PC-9 (cell line): ENCODE measurements at regions not wholly inside any gene's neighbourhood (a gene's known extent, or its start where the extent isn't known, plus 50 kb on each side); places are given as distances from the start of the nearest gene placed in this dataset.
A peak's percentile ranks its signal among the peaks of the same experiment; 100 is the strongest.
"Not testable (repeated sequence)": the region's sequence is repeated elsewhere in the genome, so short reads cannot be mapped to it uniquely, and the experiment has no call there.

ENCODE experiments used
- BruUV-seq: library from RNA; stranded (reverse); fragments of 400-500 nt; replicated peaks from 2 replicates; lab custom pipeline; 2021; lab: Mats Ljungman, UMichigan
- CTCF ChIA-PET: fragments of 300-600 bp; sonication (Branson Sonifier 250); formaldehyde crosslinking; loops from one replicate; lab custom pipeline; 2022; ENCODE audit warnings: antibody characterized with exemption; lab: Charles Lee
- POLR2A ChIA-PET: fragments of 300-600 bp; sonication (Branson Sonifier 250); formaldehyde crosslinking; loops from one replicate; lab custom pipeline; 2022; ENCODE audit warnings: antibody characterized with exemption; ENCODE audit not compliant: unreplicated experiment; lab: Charles Lee
- DNase-seq, 2 experiments: peaks; one replicate each; pipeline versions ENCODE4 v3.0.0 to v3.0.0-alpha.2; 2015 to 2022; ENCODE audit warnings: mixed read lengths in 1 of 2
- H2AFZ ChIP-seq: fragments of 200-600 bp; sonication (generic); 2 replicates; pipeline ENCODE4 v1.8.1; 2017; ENCODE audit warnings: antibody characterized with exemption
- H3F3A ChIP-seq: fragments of 200-600 bp; sonication (generic); 2 replicates; pipeline ENCODE4 v1.8.1; 2017; ENCODE audit warnings: antibody characterized with exemption, mild to moderate bottlenecking, low read depth; ENCODE audit not compliant: insufficient read depth
- H3K27ac ChIP-seq: fragments of 200-600 bp; sonication (generic); 2 replicates; pipeline ENCODE4 v1.6.1; 2016; ENCODE audit warnings: mixed run types
- H3K27me3 ChIP-seq: fragments of 200-600 bp; sonication (generic); 2 replicates; pipeline ENCODE4 v1.6.1; 2016; ENCODE audit warnings: low read depth, mixed run types; ENCODE audit not compliant: insufficient read depth
- H3K36me3 ChIP-seq: fragments of 200-600 bp; sonication (generic); 2 replicates; pipeline ENCODE4 v1.6.1; 2016; ENCODE audit warnings: low read depth, mixed run types
- H3K4me1 ChIP-seq: fragments of 200-600 bp; sonication (generic); replicated peaks from 2 replicates; pipeline ENCODE4 v1.6.1; 2016; ENCODE audit warnings: mixed run types; ENCODE audit not compliant: insufficient read depth
- H3K4me2 ChIP-seq: fragments of 200-600 bp; sonication (generic); 2 replicates; pipeline ENCODE4 v1.6.1; 2017; ENCODE audit warnings: mixed run types
- H3K4me3 ChIP-seq: fragments of 200-600 bp; sonication (generic); 2 replicates; pipeline ENCODE4 v1.6.1; 2016; ENCODE audit warnings: mixed run types
- H3K79me2 ChIP-seq: fragments of 200-600 bp; sonication (generic); 2 replicates; pipeline ENCODE4 v1.6.1; 2017; ENCODE audit warnings: low read depth, mixed run types
- H3K9me2 ChIP-seq: fragments of 200-600 bp; sonication (generic); 2 replicates; pipeline ENCODE4 v1.8.1; 2017; ENCODE audit warnings: mild to moderate bottlenecking; ENCODE audit not compliant: insufficient read depth
- H3K9me3 ChIP-seq: fragments of 200-600 bp; sonication (generic); 2 replicates; pipeline ENCODE4 v1.8.1; 2016; ENCODE audit warnings: low read depth; ENCODE audit not compliant: insufficient read depth
- H4K20me1 ChIP-seq: fragments of 200-600 bp; sonication (generic); 2 replicates; pipeline ENCODE4 v1.8.1; 2017; ENCODE audit not compliant: insufficient read depth
- CTCF ChIP-seq: fragments of 200-600 bp; sonication (generic); conservative IDR thresholded peaks from 2 replicates; pipeline ENCODE4 v1.6.1; 2017; ENCODE audit warnings: mixed run types, antibody characterized with exemption, mild to moderate bottlenecking, moderate library complexity
- EZH2 ChIP-seq: fragments of 200-600 bp; sonication (generic); IDR thresholded peaks from 2 replicates; pipeline ENCODE4 v1.8.0; 2017; ENCODE audit warnings: antibody characterized with exemption, low read depth
- intact Hi-C: fragments of 100-400 bp; cut with micrococcal nuclease; formaldehyde crosslinking; loops from one replicate; pipeline ENCODE4 v1.10.0; 2022; ENCODE audit not compliant: unreplicated experiment

GRCh38 chr2:14778015-14778414 lies 145.5 kb downstream of the LRATD1 start:
- Histone ChIP-seq H3K4me1 (peaks cover 57% of the 10 kb centered on the region), H4K20me1 (no peaks in the 10 kb centered on the region), H3K27ac (peak overlapping the region; percentile 42), H3K9me3 (no peaks in the 10 kb centered on the region; the same call in 1 of the 2 replicates), H2AFZ (no peak overlapping the region), H3K36me3 (no peaks in the 10 kb centered on the region), H3F3A (peaks cover 11% of the 10 kb centered on the region; the same call in 1 of the 2 replicates), H3K27me3 (no peaks in the 10 kb centered on the region), H3K79me2 (no peaks in the 10 kb centered on the region), H3K4me3 (no peak overlapping the region), H3K4me2 (peak overlapping the region; percentile 12; the same call in 1 of the 2 replicates), H3K9me2 (no peaks in the 10 kb centered on the region)
- ChIA-PET CTCF (no interaction called here), POLR2A (no interaction called here)
- intact Hi-C loops, result loop anchor here (10.0 kb wide), 1 partner anchor 143 kb away; the partner anchor contains the start of gene LRATD1
- no TSS peak for BruUV-seq
- peak in 1 of 2 experiments; percentile 66 for DNase-seq
- no peak for TF ChIP-seq CTCF
- no peak for TF ChIP-seq EZH2

DNA sequence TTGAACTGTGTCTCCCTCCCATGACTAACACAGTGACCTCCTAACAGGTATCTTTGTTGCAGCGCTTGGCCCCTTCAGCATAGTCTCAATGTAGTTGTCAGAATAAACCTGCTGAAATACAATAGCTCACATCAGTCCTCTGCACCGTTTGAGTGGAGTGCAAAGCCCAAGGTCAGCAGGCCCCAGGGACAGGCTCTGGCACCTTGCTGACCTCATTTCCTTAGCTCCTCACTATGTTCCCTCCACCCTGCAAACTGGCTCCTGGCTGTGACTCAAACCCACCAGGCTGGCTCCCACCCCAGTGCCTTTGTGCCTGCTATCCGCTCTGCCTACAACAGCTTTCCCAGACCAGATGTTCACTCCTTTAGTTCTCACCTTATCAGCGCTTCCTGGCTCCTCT lies 146.7 kb downstream of the LRATD1 start:
- intact Hi-C loops, result loop anchor here (10.0 kb wide), 1 partner anchor 144 kb away; the partner anchor contains the start of gene LRATD1
- H4K20me1 ChIP-seq, result no peaks in the 10 kb centered on the region
- no peaks in the 10 kb centered on the region; the same call in 1 of the 2 replicates for H3K9me3 ChIP-seq
- H3K4me3 ChIP-seq, result no peak overlapping the region
- no peaks in the 10 kb centered on the region for H3K27me3 ChIP-seq
- ChIA-PET CTCF (no interaction called here), POLR2A (no interaction called here)
- no TSS peak for BruUV-seq
- no peak for TF ChIP-seq CTCF
- no peak for TF ChIP-seq EZH2
- H3K79me2 ChIP-seq, result no peaks in the 10 kb centered on the region
- H3K9me2 ChIP-seq, result no peaks in the 10 kb centered on the region
- no peak overlapping the region for H2AFZ ChIP-seq
- no peak overlapping the region for H3K4me2 ChIP-seq
- no peak for DNase-seq
- peaks cover 57% of the 10 kb centered on the region for H3K4me1 ChIP-seq
- no peak overlapping the region for H3K27ac ChIP-seq
- H3K36me3 ChIP-seq, result no peaks in the 10 kb centered on the region
- H3F3A ChIP-seq, result peaks cover 11% of the 10 kb centered on the region; the same call in 1 of the 2 replicates

DNA sequence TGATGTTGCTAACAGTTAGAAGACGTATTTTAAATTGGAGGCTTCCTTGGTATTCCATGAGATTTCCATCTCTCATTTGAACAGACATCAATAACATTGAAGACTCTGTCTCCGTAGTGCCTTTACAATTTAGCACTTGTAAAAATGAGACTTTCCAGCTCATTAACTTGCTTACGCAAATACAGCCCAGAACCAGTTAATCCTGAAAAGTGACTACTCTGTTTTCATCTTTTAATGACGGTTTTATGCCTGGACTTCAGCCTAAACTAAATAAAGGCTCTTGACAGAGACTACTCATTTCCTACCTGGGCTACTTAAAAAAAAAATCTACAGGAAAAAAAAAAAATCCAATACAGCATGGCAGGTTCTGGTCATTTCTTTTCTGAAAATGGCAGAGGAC lies 148.6 kb downstream of the LRATD1 start:
- no peaks in the 10 kb centered on the region; the same call in 1 of the 2 replicates for H3K9me3 ChIP-seq
- ChIA-PET POLR2A (interaction anchor here (0.7 kb wide), 1 partner anchor 40 kb away, joined by 10 read pairs; no protein-coding TSS in a partner anchor), CTCF (no interaction called here)
- H2AFZ ChIP-seq, result no peak overlapping the region
- H3K4me1 ChIP-seq, result peaks cover 54% of the 10 kb centered on the region
- BruUV-seq, result no TSS peak
- intact Hi-C loops, result no loop called here
- H3K27me3 ChIP-seq, result no peaks in the 10 kb centered on the region
- H3K27ac ChIP-seq, result peak overlapping the region; percentile 11
- H3K36me3 ChIP-seq, result no peaks in the 10 kb centered on the region
- peak overlapping the region; percentile 27; the same call in 1 of the 2 replicates for H3K4me3 ChIP-seq
- no peaks in the 10 kb centered on the region for H3K9me2 ChIP-seq
- H3F3A ChIP-seq, result peaks cover 11% of the 10 kb centered on the region; the same call in 1 of the 2 replicates
- no peaks in the 10 kb centered on the region for H4K20me1 ChIP-seq
- peak overlapping the region; percentile 67 for H3K4me2 ChIP-seq
- DNase-seq, result peak in 1 of 2 experiments; percentile 82
- TF ChIP-seq CTCF, result no peak
- no peak for TF ChIP-seq EZH2
- H3K79me2 ChIP-seq, result no peaks in the 10 kb centered on the region

DNA sequence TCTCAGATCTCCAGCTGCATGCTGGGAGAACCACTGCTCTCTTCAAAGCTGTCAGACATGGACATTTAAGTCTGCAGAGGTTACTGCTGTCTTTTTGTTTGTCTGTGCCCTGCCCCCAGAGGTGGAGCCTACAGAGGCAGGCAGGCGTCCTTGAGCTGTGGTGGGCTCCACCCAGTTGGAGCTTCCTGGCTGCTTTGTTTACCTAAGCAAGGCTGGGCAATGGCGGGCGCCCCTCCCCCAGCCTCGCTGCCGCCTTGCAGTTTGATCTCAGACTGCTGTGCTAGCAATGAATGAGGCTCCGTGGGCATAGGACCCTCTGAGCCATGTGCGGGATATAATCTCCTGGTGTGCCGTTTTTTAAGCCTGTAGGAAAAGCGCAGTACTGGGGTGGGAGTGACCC lies 156.3 kb downstream of the LRATD1 start:
- H3K27ac ChIP-seq, H2AFZ ChIP-seq, intact Hi-C loops, H3K9me2 ChIP-seq, POLR2A ChIA-PET, H3K4me2 ChIP-seq, H3K79me2 ChIP-seq, H3K4me1 ChIP-seq, H4K20me1 ChIP-seq, CTCF ChIA-PET, H3K9me3 ChIP-seq, DNase-seq, H3F3A ChIP-seq, BruUV-seq, H3K27me3 ChIP-seq, H3K4me3 ChIP-seq, H3K36me3 ChIP-seq: not testable (repeated sequence)
